Adrenal gland (tissue), 9 donors: ENCODE measurements at regions not wholly inside any gene's neighbourhood (a gene's known extent, or its start where the extent isn't known, plus 50 kb on each side); places are given as distances from the start of the nearest gene placed in this dataset.

Experiments
- DNase-seq, 7 donors: peaks; one replicate each; pipeline ENCODE4 v3.0.0-alpha.2; 2019 to 2020
- H3K27ac ChIP-seq, 5 donors: fragments of 200-600 bp; sonication (generic) in 4 of 5; 1 replicate in 3 of 5; 2 replicates in 2 of 5; pipeline versions ENCODE4 v1.5.1 to v1.8.0; 2016 to 2020; ENCODE audit warnings: mild to moderate bottlenecking in 1 of 5
- H3K27me3 ChIP-seq: fragments of 200-600 bp; 2 replicates; pipeline ENCODE4 v1.8.0; 2021
- H3K36me3 ChIP-seq, 2 donors: fragments of 200-600 bp; replicated peaks in 1 of 2; 1 replicate in 1 of 2; 2 replicates in 1 of 2; pipeline versions ENCODE4 v1.5.1 to v1.8.0; 2018 to 2022
- H3K4me1 ChIP-seq, 2 donors: fragments of 200-600 bp; replicated peaks in 1 of 2; 1 replicate in 1 of 2; 2 replicates in 1 of 2; pipeline versions ENCODE4 v1.5.1 to v1.8.0; 2018 to 2021
- H3K4me3 ChIP-seq, 4 donors: fragments of 200-600 bp; sonication (generic) in 3 of 4; one replicate each; pipeline ENCODE4 v1.5.1; 2016 to 2018
- H3K9me3 ChIP-seq, 3 donors: fragments of 200-600 bp; sonication (generic) in 1 of 3; replicated peaks in 1 of 3; 1 replicate in 2 of 3; 2 replicates in 1 of 3; pipeline versions ENCODE4 v1.5.1 to v1.8.0; 2016 to 2021
- POLR2A ChIP-seq, 2 donors: fragments of 450-650 bp; IDR thresholded peaks; one replicate each; pipeline ENCODE4 v1.6.1; 2017; ENCODE audit warnings: antibody characterized with exemption in 2 of 2, mild to moderate bottlenecking in 2 of 2, moderate library complexity in 1 of 2
- WGBS, 4 donors: extraction: QIAGEN DNeasy Blood & Tissue Kit in 2 of 4; methylation state at CpG; one replicate each; pipeline versions ENCODE4 v1.1.5 to v1.1.7; 2013 to 2017; 5-methylcytosine and 5-hydroxymethylcytosine counted together
- intact Hi-C, 2 donors: fragments of 100-400 bp; cut with DNase I; formaldehyde crosslinking; loops; one replicate each; pipeline versions ENCODE4 v1.14.1 to v1.15.0; 2022 to 2023
- TF ChIP-seq, protein P1 (sequence below), 6 experiments: fragments of 450-650 bp in 4 of 6; fragments of 200-600 bp in 2 of 6; sonication (generic) in 1 of 6; IDR thresholded peaks; 1 replicate in 5 of 6; 2 replicates in 1 of 6; pipeline versions ENCODE4 v1.5.1 to v1.8.0; 2016 to 2021; ENCODE audit warnings: antibody characterized with exemption in 6 of 6, mild to moderate bottlenecking in 2 of 6, moderate library complexity in 1 of 6
- donor health status: healthy with polysubstance abuse.
- donor health status: Bipolar disorder and iron deficiency.
- donor health status: DM: yes; HTN: yes; CAD: no.
- donor health status: DM: no; HTN: no; CAD: no.
- donor health status: DM: no; HTN: no; CAD: no.

DNA sequence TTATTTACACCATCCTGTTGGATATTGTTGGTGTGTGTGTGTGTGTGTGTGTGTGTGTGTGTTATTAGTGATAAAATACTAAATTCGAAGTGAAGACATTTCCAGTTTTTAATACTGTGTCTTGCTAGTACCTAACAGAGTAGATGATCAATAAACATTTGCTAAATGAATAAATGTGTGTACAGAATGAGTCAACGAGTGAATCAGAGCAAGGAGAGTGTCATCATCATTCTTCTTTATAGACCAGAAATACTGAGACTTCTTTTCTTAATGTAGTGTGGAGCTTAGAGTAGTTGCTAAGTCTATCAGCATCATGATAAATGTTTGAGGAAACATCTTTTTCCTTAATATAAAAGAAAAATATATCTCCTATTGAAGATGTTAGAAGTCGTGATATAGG, 169.7 kb upstream of the SATB2 start:
- no peaks in the 10 kb centered on the region for H3K9me3 ChIP-seq
- H3K27ac ChIP-seq: no peak overlapping the region
- 37 to 44% (median 41%) methylated on average over 3 of the region's 3 CpGs for WGBS, 4 donors
- intact Hi-C loops: no loop called here
- no peaks in the 10 kb centered on the region for H3K36me3 ChIP-seq
- no peak overlapping the region for H3K4me3 ChIP-seq
- no peak for TF ChIP-seq POLR2A (IDR thresholded peaks at IDR 0.05)
- TF ChIP-seq, protein P1, sequence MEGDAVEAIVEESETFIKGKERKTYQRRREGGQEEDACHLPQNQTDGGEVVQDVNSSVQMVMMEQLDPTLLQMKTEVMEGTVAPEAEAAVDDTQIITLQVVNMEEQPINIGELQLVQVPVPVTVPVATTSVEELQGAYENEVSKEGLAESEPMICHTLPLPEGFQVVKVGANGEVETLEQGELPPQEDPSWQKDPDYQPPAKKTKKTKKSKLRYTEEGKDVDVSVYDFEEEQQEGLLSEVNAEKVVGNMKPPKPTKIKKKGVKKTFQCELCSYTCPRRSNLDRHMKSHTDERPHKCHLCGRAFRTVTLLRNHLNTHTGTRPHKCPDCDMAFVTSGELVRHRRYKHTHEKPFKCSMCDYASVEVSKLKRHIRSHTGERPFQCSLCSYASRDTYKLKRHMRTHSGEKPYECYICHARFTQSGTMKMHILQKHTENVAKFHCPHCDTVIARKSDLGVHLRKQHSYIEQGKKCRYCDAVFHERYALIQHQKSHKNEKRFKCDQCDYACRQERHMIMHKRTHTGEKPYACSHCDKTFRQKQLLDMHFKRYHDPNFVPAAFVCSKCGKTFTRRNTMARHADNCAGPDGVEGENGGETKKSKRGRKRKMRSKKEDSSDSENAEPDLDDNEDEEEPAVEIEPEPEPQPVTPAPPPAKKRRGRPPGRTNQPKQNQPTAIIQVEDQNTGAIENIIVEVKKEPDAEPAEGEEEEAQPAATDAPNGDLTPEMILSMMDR (IDR thresholded peaks at IDR 0.05): no peak
- DNase-seq: no peak
- no peaks in the 10 kb centered on the region for H3K27me3 ChIP-seq
- no peaks in the 10 kb centered on the region for H3K4me1 ChIP-seq

DNA sequence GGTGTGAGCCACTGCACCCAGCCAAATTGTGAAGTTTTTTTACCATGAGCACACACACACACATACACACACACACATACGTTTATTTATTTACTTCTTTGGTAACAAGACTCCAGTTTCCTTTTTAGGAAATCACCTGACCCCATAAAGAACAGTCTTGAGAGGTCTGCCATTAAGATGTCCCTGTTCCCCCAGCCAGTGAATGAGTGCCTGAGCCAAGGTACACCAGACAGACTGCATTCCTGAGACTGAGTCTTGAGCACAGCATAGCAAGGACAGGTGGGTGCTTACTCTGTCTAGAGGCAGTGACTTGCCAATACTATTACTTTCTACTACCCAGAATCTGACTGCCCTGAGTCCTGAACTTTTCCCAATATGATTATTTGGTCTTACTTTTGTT, 167.2 kb upstream of the SATB2 start:
- no peak overlapping the region for H3K4me3 ChIP-seq
- WGBS, 4 donors: 42 to 55% (median 48%) methylated on average over 1 of the region's 1 CpG

DNA sequence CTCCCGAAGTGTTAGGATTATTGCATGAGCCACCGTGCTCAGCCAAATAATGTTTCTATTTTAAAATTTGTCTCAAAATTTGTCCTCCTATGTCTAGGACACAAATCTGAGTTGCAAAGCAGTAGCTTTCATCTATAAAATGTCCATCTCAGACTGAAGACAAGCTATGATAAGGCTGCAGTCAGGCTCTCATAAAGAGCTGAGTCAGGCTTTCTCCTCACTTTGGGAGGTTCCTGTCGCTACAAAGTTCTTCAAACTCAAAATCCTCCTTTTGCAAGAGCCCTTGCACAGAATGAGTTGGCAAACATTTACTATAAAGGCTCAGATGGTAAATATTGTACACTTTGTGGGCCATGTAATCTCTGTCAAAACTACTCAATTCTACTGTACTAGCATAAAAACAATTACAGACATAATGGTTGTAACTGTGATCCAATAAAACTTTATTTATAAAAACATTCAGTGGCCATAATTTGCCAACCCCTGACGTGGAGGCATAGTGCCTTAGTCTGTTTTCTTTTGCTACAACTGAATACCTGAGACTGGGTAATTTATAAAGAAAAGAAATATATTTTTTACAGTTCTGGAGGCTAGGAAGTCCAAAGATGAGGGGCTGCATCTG, 154.9 kb upstream of the SATB2 start:
- H3K4me3 ChIP-seq: no peak overlapping the region
- no peaks in the 10 kb centered on the region for H3K4me1 ChIP-seq
- intact Hi-C loops: no loop called here
- TF ChIP-seq, protein P1 (IDR thresholded peaks at IDR 0.05): no peak
- no peak for TF ChIP-seq POLR2A (IDR thresholded peaks at IDR 0.05)
- DNase-seq: no peak
- no peak overlapping the region for H3K27ac ChIP-seq
- no peaks in the 10 kb centered on the region for H3K27me3 ChIP-seq
- WGBS, 4 donors: 82 to 87% (median 85%) methylated on average over 4 of the region's 4 CpGs
- no peaks in the 10 kb centered on the region for H3K36me3 ChIP-seq
- H3K9me3 ChIP-seq: no peaks in the 10 kb centered on the region

More for the DNA sequence above, 167.2 kb upstream of the SATB2 start:
- no peak for TF ChIP-seq POLR2A (IDR thresholded peaks at IDR 0.05)
- TF ChIP-seq, protein P1 (IDR thresholded peaks at IDR 0.05): no peak
- DNase-seq: no peak
- Histone ChIP-seq H3K27me3 (no peaks in the 10 kb centered on the region), H3K36me3 (no peaks in the 10 kb centered on the region), H3K4me1 (no peaks in the 10 kb centered on the region), H3K9me3 (no peaks in the 10 kb centered on the region), H3K27ac (no peak overlapping the region)
- intact Hi-C loops: no loop called here

DNA sequence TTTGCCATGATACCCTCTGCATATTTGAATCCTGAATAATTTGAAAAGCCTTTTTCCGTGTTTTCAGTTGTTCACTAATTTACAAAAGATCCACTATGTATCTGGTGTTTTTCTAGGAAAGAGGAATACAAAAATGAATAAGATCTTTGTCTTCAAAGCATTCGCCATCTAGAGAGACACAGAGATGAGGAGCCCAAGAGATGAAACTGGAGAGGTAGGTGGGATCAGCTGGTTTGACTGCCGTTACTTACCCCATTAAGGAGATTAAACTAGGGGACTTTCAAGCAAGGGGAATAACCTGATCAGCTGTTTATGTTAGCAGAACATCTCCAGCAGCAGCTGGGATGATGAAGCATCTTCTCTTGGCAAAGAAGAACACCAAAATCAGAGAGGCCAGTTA, 150.2 kb upstream of the SATB2 start:
- Histone ChIP-seq H3K4me3 (no peak overlapping the region), H3K36me3 (no peaks in the 10 kb centered on the region), H3K27me3 (peaks cover 12% of the 10 kb centered on the region), H3K4me1 (no peaks in the 10 kb centered on the region), H3K27ac (no peak overlapping the region), H3K9me3 (no peaks in the 10 kb centered on the region)
- DNase-seq: no peak
- TF ChIP-seq POLR2A (IDR thresholded peaks at IDR 0.05): no peak
- TF ChIP-seq, protein P1 (IDR thresholded peaks at IDR 0.05): no peak
- WGBS, 4 donors: 80 to 85% (median 82%) methylated on average over 3 of the region's 3 CpGs
- intact Hi-C loops: no loop called here
